Esophagus muscularis mucosa (tissue), 3 donors: ENCODE measurements at regions not wholly inside any gene's neighbourhood (a gene's known extent, or its start where the extent isn't known, plus 50 kb on each side); places are given as distances from the start of the nearest gene placed in this dataset.

Experiments
- CTCF ChIP-seq, 3 experiments: fragments of 200-600 bp in 2 of 3; fragments of 450-650 bp in 1 of 3; sonication (generic) in 2 of 3; IDR thresholded peaks; one replicate each; pipeline ENCODE4 v1.5.1; 2017 to 2019; ENCODE audit warnings: antibody characterized with exemption in 3 of 3, mild to moderate bottlenecking in 2 of 3, moderate library complexity in 1 of 3
- POLR2A ChIP-seq: fragments of 450-650 bp; IDR thresholded peaks from one replicate; pipeline ENCODE4 v1.6.1; 2017; ENCODE audit warnings: antibody characterized with exemption, moderate library complexity, mild to moderate bottlenecking, low read depth

- TF ChIP-seq CTCF (IDR thresholded peaks at IDR 0.05) (no peak), POLR2A (no peak)
Measured at GRCh38 chr20:23151008-23151703, 65.0 kb upstream of the CD93 start.
